ENCODE measurements at regions not wholly inside any gene's neighbourhood (a gene's known extent, or its start where the extent isn't known, plus 50 kb on each side); places are given as distances from the start of the nearest gene placed in this dataset.

GRCh38 chr2:188217264-188217663, 74.4 kb upstream of the GULP1 start:
- no peaks in the 10 kb centered on the region for H3K36me3 ChIP-seq (ENCODE audit: control insufficient read depth in 3 of 3, insufficient read depth in 3 of 3, low read length in 3 of 3)

GRCh38 chr2:188219541-188219940, 72.1 kb upstream of the GULP1 start:
- no peaks in the 10 kb centered on the region for H3K4me1 ChIP-seq (ENCODE audit: control insufficient read depth in 3 of 3, insufficient read depth in 3 of 3, low read length in 3 of 3)
- H3K9ac ChIP-seq (ENCODE audit: low read depth in 1 of 3, low read length in 3 of 3), result no peak overlapping the region
- H3K9me3 ChIP-seq (ENCODE audit: control insufficient read depth in 3 of 3, low read length in 3 of 3), result no peaks in the 10 kb centered on the region
- H3K4me3 ChIP-seq (ENCODE audit: low read length in 3 of 3), result no peak overlapping the region
- H3K27me3 ChIP-seq (ENCODE audit: control insufficient read depth in 3 of 3, insufficient read depth in 3 of 3, low read length in 3 of 3), result no peaks in the 10 kb centered on the region
- H3K36me3 ChIP-seq (ENCODE audit: control insufficient read depth in 3 of 3, insufficient read depth in 3 of 3, low read length in 3 of 3), result no peaks in the 10 kb centered on the region
- H3K27ac ChIP-seq (ENCODE audit: low read depth, low read length), result no peak overlapping the region

More at GRCh38 chr2:188217264-188217663, 74.4 kb upstream of the GULP1 start:
- H3K9ac ChIP-seq (ENCODE audit: low read depth in 1 of 3, low read length in 3 of 3), result no peak overlapping the region
- no peaks in the 10 kb centered on the region for H3K4me1 ChIP-seq (ENCODE audit: control insufficient read depth in 3 of 3, insufficient read depth in 3 of 3, low read length in 3 of 3)
- H3K27ac ChIP-seq (ENCODE audit: low read depth, low read length), result no peak overlapping the region
- H3K4me3 ChIP-seq (ENCODE audit: low read length in 3 of 3), result no peak overlapping the region
- H3K9me3 ChIP-seq (ENCODE audit: control insufficient read depth in 3 of 3, low read length in 3 of 3), result no peaks in the 10 kb centered on the region
- no peaks in the 10 kb centered on the region for H3K27me3 ChIP-seq (ENCODE audit: control insufficient read depth in 3 of 3, insufficient read depth in 3 of 3, low read length in 3 of 3)

GRCh38 chr2:188220535-188220934, 71.1 kb upstream of the GULP1 start:
- H3K9ac ChIP-seq (ENCODE audit: low read depth in 1 of 3, low read length in 3 of 3), result no peak overlapping the region
- H3K36me3 ChIP-seq (ENCODE audit: control insufficient read depth in 3 of 3, insufficient read depth in 3 of 3, low read length in 3 of 3), result no peaks in the 10 kb centered on the region
- H3K4me1 ChIP-seq (ENCODE audit: control insufficient read depth in 3 of 3, insufficient read depth in 3 of 3, low read length in 3 of 3), result no peaks in the 10 kb centered on the region
- no peaks in the 10 kb centered on the region for H3K9me3 ChIP-seq (ENCODE audit: control insufficient read depth in 3 of 3, low read length in 3 of 3)
- no peak overlapping the region for H3K27ac ChIP-seq (ENCODE audit: low read depth, low read length)
- no peak overlapping the region for H3K4me3 ChIP-seq (ENCODE audit: low read length in 3 of 3)
- no peaks in the 10 kb centered on the region for H3K27me3 ChIP-seq (ENCODE audit: control insufficient read depth in 3 of 3, insufficient read depth in 3 of 3, low read length in 3 of 3)

GRCh38 chr2:188227713-188228112, 64.0 kb upstream of the GULP1 start:
- no peak overlapping the region for H3K4me3 ChIP-seq (ENCODE audit: low read length in 3 of 3)
- H3K9me3 ChIP-seq (ENCODE audit: control insufficient read depth in 3 of 3, low read length in 3 of 3), result no peaks in the 10 kb centered on the region
- H3K36me3 ChIP-seq (ENCODE audit: control insufficient read depth in 3 of 3, insufficient read depth in 3 of 3, low read length in 3 of 3), result no peaks in the 10 kb centered on the region
- H3K27me3 ChIP-seq (ENCODE audit: control insufficient read depth in 3 of 3, insufficient read depth in 3 of 3, low read length in 3 of 3), result no peaks in the 10 kb centered on the region
- H3K27ac ChIP-seq (ENCODE audit: low read depth, low read length), result no peak overlapping the region
- no peaks in the 10 kb centered on the region for H3K4me1 ChIP-seq (ENCODE audit: control insufficient read depth in 3 of 3, insufficient read depth in 3 of 3, low read length in 3 of 3)
- no peak overlapping the region for H3K9ac ChIP-seq (ENCODE audit: low read depth in 1 of 3, low read length in 3 of 3)

- H3K4me1 ChIP-seq (ENCODE audit: control insufficient read depth in 3 of 3, insufficient read depth in 3 of 3, low read length in 3 of 3), result no peaks in the 10 kb centered on the region
- H3K9ac ChIP-seq (ENCODE audit: low read depth in 1 of 3, low read length in 3 of 3), result no peak overlapping the region
- no peak overlapping the region for H3K4me3 ChIP-seq (ENCODE audit: low read length in 3 of 3)
- no peaks in the 10 kb centered on the region for H3K27me3 ChIP-seq (ENCODE audit: control insufficient read depth in 3 of 3, insufficient read depth in 3 of 3, low read length in 3 of 3)
- no peak overlapping the region for H3K27ac ChIP-seq (ENCODE audit: low read depth, low read length)
- H3K36me3 ChIP-seq (ENCODE audit: control insufficient read depth in 3 of 3, insufficient read depth in 3 of 3, low read length in 3 of 3), result no peaks in the 10 kb centered on the region
- H3K9me3 ChIP-seq (ENCODE audit: control insufficient read depth in 3 of 3, low read length in 3 of 3), result peaks cover 0 to 3% (median 0%) of the 10 kb centered on the region in 3 donors
Observed at GRCh38 chr2:188235364-188235763, 56.3 kb upstream of the GULP1 start.

- H3K4me3 ChIP-seq (ENCODE audit: low read length in 3 of 3), result no peak overlapping the region
- no peak overlapping the region for H3K27ac ChIP-seq (ENCODE audit: low read depth, low read length)
- H3K9ac ChIP-seq (ENCODE audit: low read depth in 1 of 3, low read length in 3 of 3), result no peak overlapping the region
- no peaks in the 10 kb centered on the region for H3K4me1 ChIP-seq (ENCODE audit: control insufficient read depth in 3 of 3, insufficient read depth in 3 of 3, low read length in 3 of 3)
- H3K36me3 ChIP-seq (ENCODE audit: control insufficient read depth in 3 of 3, insufficient read depth in 3 of 3, low read length in 3 of 3), result no peaks in the 10 kb centered on the region
- no peaks in the 10 kb centered on the region for H3K27me3 ChIP-seq (ENCODE audit: control insufficient read depth in 3 of 3, insufficient read depth in 3 of 3, low read length in 3 of 3)
- peaks cover 0 to 3% (median 0%) of the 10 kb centered on the region in 3 donors for H3K9me3 ChIP-seq (ENCODE audit: control insufficient read depth in 3 of 3, low read length in 3 of 3)
Observed at GRCh38 chr2:188238386-188238785, 53.3 kb upstream of the GULP1 start.

Data from skeletal muscle tissue (tissue), 3 donors.